Prostate gland (tissue), 2 donors: ENCODE measurements at regions not wholly inside any gene's neighbourhood (a gene's known extent, or its start where the extent isn't known, plus 50 kb on each side); places are given as distances from the start of the nearest gene placed in this dataset.

Experiments
- DNase-seq: peaks from one replicate; pipeline ENCODE4 v3.0.0-alpha.2; 2019; ENCODE audit warnings: low spot score
- H3K27ac ChIP-seq, 2 donors: fragments of 200-600 bp; sonication (generic); 2 replicates each; pipeline ENCODE4 v1.5.1; 2017 to 2019
- H3K27me3 ChIP-seq: fragments of 200-600 bp; sonication (generic); replicated peaks from 2 replicates; pipeline ENCODE4 v1.5.1; 2019; ENCODE audit not compliant: insufficient read depth
- H3K36me3 ChIP-seq, 2 donors: fragments of 200-600 bp; sonication (generic); 1 replicate in 1 of 2; 2 replicates in 1 of 2; pipeline versions ENCODE4 v1.5.1 to v1.8.1; 2017 to 2019
- H3K4me1 ChIP-seq: fragments of 200-600 bp; sonication (generic); replicated peaks from 2 replicates; pipeline ENCODE4 v1.5.1; 2019
- H3K4me3 ChIP-seq, 2 donors: fragments of 200-600 bp; sonication (generic); 2 replicates each; pipeline ENCODE4 v1.5.1; 2017 to 2019
- H3K9me3 ChIP-seq: fragments of 200-600 bp; sonication (generic); 2 replicates; pipeline ENCODE4 v1.5.1; 2017
- POLR2A ChIP-seq: fragments of 450-650 bp; IDR thresholded peaks from one replicate; pipeline ENCODE4 v1.6.1; 2016; ENCODE audit warnings: antibody characterized with exemption, mild to moderate bottlenecking
- POLR2AphosphoS5 ChIP-seq: sonication (generic); formaldehyde crosslinking; IDR thresholded peaks from one replicate; pipeline ENCODE4 v1.6.1; 2017; ENCODE audit warnings: antibody characterized with exemption
- WGBS: methylation state at CpG from one replicate; pipeline ENCODE4 v1.1.5; 2018; 5-methylcytosine and 5-hydroxymethylcytosine counted together
- intact Hi-C: fragments of 100-400 bp; cut with DNase I; formaldehyde crosslinking; loops from one replicate; pipeline ENCODE4 v1.14.2; 2022
- TF ChIP-seq, protein P1 (sequence below), 4 experiments: fragments of 200-600 bp in 2 of 4; fragments of 450-650 bp in 2 of 4; sonication (generic) in 2 of 4; IDR thresholded peaks; 1 replicate in 3 of 4; 2 replicates in 1 of 4; pipeline ENCODE4 v1.5.1; 2016 to 2019; ENCODE audit warnings: antibody characterized with exemption in 4 of 4, mild to moderate bottlenecking in 2 of 4, moderate library complexity in 2 of 4

DNA sequence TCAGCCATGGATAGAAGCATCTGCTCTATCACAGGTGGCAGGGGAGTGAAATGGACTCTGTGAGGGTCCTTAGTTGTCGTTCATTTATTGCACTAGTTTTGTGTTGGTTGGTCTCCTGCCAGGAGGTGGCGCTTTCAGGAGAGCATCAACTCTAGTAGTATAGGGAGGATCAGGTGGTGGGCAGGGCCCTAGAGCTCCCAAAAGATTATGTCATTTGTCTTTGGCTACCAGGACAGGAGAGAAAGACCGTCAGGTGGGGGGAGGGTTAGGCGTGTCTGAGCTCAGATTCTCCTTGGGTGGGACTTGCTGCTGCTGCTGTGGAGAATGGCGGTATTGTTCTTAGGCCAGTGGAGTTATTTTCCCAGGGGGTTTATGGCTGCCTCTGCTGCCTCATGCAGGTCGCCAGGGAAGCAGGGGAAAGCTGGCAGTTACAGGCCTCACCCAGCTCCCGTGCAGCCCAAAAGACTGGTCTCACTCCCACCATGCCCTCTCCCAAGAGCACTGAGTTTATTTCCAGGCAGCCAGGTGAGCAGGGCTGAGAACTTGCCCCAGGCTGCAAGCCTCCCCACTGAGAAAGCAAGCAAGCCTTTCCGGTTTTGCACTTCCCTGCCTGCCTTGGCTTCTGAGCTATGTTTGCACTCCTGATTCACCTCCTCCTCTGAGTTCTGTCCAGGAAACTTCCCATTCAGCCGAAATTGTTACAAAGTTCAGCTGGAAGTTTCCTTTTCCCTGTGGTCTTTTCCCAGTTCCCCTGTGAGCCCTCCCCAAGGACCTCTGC lies 317.3 kb downstream of the TAF11L14 start:
- no peak overlapping the region for H3K4me3 ChIP-seq
- H3K36me3 ChIP-seq: no peaks in the 10 kb centered on the region
- 59% methylated on average over 9 of the region's 9 CpGs for WGBS
- peak; percentile 30 for DNase-seq
- no peaks in the 10 kb centered on the region for H3K4me1 ChIP-seq
- TF ChIP-seq POLR2A (no peak), POLR2AphosphoS5 (no peak)
- H3K9me3 ChIP-seq: no peaks in the 10 kb centered on the region
- H3K27ac ChIP-seq: peak overlapping the region in 1 of 2 donors; percentile 17
- no peaks in the 10 kb centered on the region for H3K27me3 ChIP-seq
- intact Hi-C loops: no loop called here

DNA sequence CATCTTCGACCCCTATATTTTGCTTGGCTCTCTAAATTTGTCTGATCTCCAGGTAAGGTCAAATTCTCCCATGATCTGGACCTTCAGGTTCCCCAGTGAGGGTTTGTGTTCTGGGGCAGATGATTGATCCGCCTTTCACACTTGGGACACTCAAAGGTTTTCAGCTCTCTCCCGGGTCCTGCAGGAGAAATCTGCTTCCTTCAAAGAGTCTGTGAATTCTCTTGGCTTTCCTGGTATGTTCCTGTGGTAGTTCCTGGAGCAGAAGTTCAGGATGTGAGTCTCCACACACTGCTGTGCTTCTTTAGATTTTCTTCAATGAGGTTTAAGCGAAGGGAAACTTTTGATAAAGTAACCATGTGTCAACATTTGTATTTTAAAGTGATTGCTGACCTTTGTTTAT lies 318.0 kb downstream of the TAF11L14 start:
- Histone ChIP-seq H3K27ac (no peak overlapping the region), H3K4me3 (no peak overlapping the region), H3K4me1 (no peaks in the 10 kb centered on the region), H3K36me3 (no peaks in the 10 kb centered on the region), H3K9me3 (no peaks in the 10 kb centered on the region), H3K27me3 (no peaks in the 10 kb centered on the region)
- TF ChIP-seq POLR2A (no peak), POLR2AphosphoS5 (no peak)
- TF ChIP-seq, protein P1, sequence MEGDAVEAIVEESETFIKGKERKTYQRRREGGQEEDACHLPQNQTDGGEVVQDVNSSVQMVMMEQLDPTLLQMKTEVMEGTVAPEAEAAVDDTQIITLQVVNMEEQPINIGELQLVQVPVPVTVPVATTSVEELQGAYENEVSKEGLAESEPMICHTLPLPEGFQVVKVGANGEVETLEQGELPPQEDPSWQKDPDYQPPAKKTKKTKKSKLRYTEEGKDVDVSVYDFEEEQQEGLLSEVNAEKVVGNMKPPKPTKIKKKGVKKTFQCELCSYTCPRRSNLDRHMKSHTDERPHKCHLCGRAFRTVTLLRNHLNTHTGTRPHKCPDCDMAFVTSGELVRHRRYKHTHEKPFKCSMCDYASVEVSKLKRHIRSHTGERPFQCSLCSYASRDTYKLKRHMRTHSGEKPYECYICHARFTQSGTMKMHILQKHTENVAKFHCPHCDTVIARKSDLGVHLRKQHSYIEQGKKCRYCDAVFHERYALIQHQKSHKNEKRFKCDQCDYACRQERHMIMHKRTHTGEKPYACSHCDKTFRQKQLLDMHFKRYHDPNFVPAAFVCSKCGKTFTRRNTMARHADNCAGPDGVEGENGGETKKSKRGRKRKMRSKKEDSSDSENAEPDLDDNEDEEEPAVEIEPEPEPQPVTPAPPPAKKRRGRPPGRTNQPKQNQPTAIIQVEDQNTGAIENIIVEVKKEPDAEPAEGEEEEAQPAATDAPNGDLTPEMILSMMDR (IDR thresholded peaks at IDR 0.05): no peak
- intact Hi-C loops: no loop called here
- 83% methylated on average over 4 of the region's 4 CpGs for WGBS
- DNase-seq: no peak

DNA sequence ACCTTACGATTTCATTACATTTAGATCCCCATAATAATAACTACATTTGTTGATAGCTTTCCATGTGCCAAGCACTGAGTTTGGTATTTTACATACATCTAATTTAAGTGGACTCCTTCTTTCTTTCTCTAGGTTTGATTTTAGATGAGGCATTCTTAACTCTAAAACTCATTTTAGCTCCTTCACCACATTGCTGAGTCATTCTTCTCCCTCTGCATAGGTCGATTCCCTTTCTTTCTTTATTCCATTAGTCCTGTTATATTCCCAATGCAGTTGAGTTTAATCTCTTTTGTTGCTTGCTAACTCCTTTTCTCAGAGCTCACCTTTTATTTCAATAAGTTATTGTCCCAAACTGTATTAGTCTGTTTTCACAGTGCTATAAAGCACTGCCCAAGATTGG lies 329.8 kb downstream of the TAF11L14 start:
- Histone ChIP-seq H3K27ac (no peak overlapping the region), H3K4me3 (no peak overlapping the region), H3K9me3 (no peaks in the 10 kb centered on the region), H3K4me1 (no peaks in the 10 kb centered on the region), H3K36me3 (no peaks in the 10 kb centered on the region), H3K27me3 (no peaks in the 10 kb centered on the region)
- WGBS: 54% methylated on average over 2 of the region's 2 CpGs
- TF ChIP-seq POLR2AphosphoS5: no peak
- TF ChIP-seq, protein P1 (IDR thresholded peaks at IDR 0.05): no peak
- no peak for TF ChIP-seq POLR2A
- intact Hi-C loops: no loop called here
- DNase-seq: no peak

DNA sequence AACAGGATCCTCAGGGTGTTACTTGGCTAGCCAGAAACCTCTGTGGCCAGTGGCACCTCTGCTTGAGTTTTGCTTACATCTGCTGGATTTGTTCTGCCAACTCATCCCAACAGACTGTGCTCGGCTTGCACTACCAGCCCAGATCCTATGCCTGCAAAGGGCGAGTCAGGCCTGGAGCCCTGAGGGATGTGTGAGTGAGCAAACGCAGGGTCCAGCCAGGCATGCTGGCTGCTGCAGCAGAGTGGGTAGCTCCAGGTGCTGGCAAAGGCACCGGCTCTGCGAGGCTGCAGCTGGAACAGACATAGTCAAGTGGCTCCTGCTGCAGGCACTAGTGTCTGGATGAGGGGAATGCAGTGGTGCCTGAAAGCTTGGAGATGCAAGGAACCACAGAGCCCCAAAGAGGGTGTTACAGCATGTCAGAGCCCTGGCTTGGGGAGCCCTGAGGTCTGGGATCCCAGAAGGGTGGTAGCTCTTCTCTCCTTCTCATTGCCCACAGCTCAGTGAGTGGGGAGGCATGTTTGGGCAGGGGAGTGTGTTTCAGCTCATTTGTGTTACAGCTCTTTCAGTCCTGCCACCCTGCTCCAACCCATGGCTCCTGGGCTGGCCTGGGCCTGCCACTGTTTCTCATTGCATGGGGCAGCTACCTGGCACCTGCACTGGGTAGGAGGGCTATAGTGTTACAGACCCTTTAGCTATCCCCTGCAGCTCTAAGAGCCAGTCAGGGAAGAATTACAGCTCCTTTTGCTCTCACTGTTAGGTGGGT lies 332.6 kb downstream of the TAF11L14 start:
- Histone ChIP-seq H3K36me3 (no peaks in the 10 kb centered on the region), H3K4me3 (no peak overlapping the region), H3K4me1 (no peaks in the 10 kb centered on the region), H3K27me3 (no peaks in the 10 kb centered on the region), H3K27ac (no peak overlapping the region), H3K9me3 (no peaks in the 10 kb centered on the region)
- WGBS: 83% methylated on average over 5 of the region's 5 CpGs
- no peak for DNase-seq
- intact Hi-C loops: no loop called here
- no peak for TF ChIP-seq POLR2A
- no peak for TF ChIP-seq POLR2AphosphoS5
- TF ChIP-seq, protein P1 (IDR thresholded peaks at IDR 0.05): no peak

DNA sequence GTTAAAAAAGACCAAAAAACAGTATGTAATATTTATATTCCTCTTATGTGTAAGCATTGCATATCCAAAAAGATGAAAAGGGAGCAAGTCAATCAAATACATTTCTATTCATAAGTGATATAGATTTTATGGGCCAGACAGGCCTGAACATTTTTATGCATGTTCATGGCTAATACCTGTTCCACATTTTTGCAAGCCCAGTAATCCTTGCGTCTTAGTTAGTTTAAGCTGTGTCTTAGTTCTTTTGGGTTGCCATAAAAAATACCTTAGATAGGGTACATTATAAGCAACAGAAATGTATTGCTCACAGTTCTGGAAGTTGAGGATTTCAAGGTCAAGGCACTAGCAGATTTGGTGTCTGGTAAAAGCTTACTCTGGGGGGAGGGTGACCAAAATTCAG lies 342.1 kb downstream of the TAF11L14 start:
- WGBS: 97% methylated on average over 1 of the region's 1 CpG
- no peak overlapping the region for H3K27ac ChIP-seq
- no peaks in the 10 kb centered on the region for H3K27me3 ChIP-seq
- H3K4me3 ChIP-seq: no peak overlapping the region
- TF ChIP-seq POLR2A: no peak
- TF ChIP-seq, protein P1 (IDR thresholded peaks at IDR 0.05): no peak
- no peak for TF ChIP-seq POLR2AphosphoS5
- intact Hi-C loops: no loop called here
- H3K36me3 ChIP-seq: no peaks in the 10 kb centered on the region
- no peak for DNase-seq
- H3K4me1 ChIP-seq: no peaks in the 10 kb centered on the region
- no peaks in the 10 kb centered on the region for H3K9me3 ChIP-seq
